IMR-90 (cell line): ENCODE measurements at regions not wholly inside any gene's neighbourhood (a gene's known extent, or its start where the extent isn't known, plus 50 kb on each side); places are given as distances from the start of the nearest gene placed in this dataset.

Experiments
- ATAC-seq: fragments of 200-7000 bp; cut with Tn5 transposase; 2 replicates; pipeline ENCODE4 v1.9.1; 2020; ENCODE audit warnings: low read depth, mild to moderate bottlenecking, moderate library complexity
- BruUV-seq: library from RNA; stranded (reverse); fragments of 400-500 nt; replicated peaks from 2 replicates; lab custom pipeline; 2021; lab: Mats Ljungman, UMichigan
- CTCF ChIA-PET: fragments of 300-600 bp; formaldehyde crosslinking; extraction: SDS; loops from one replicate; lab custom pipeline; 2021; ENCODE audit warnings: antibody characterized with exemption; lab: Yijun Ruan, JAX
- POLR2A ChIA-PET: fragments of 300-600 bp; sonication (Branson Sonifier 250); formaldehyde crosslinking; loops from one replicate; lab custom pipeline; 2022; ENCODE audit warnings: antibody characterized with exemption; ENCODE audit not compliant: unreplicated experiment; lab: Charles Lee
- DNase-seq: peaks from one replicate; pipeline ENCODE4 v3.0.0; 2013
- H2AFZ ChIP-seq: replicated peaks from 2 replicates; pipeline ENCODE3; 2013; ENCODE audit warnings: low read length, mild to moderate bottlenecking; ENCODE audit not compliant: poor library complexity
- H2AK5ac ChIP-seq: 2 replicates; pipeline ENCODE4 v1.6.1; 2013; ENCODE audit warnings: low read depth, low read length, inconsistent platforms
- H2AK9ac ChIP-seq: replicated peaks from 2 replicates; pipeline ENCODE3; 2013; ENCODE audit warnings: mild to moderate bottlenecking, low read depth, low read length, moderate library complexity; ENCODE audit not compliant: poor library complexity
- H2BK120ac ChIP-seq: 2 replicates; pipeline ENCODE4 v1.6.1; 2013; ENCODE audit warnings: low read depth, low read length, inconsistent platforms
- H2BK15ac ChIP-seq: 3 replicates; pipeline ENCODE4 v1.6.1; 2013; ENCODE audit warnings: low read depth, low read length, inconsistent platforms
- H2BK20ac ChIP-seq: 2 replicates; pipeline ENCODE4 v1.6.1; 2013; ENCODE audit warnings: low read depth, mild to moderate bottlenecking, inconsistent platforms, low read length, moderate library complexity
- H2BK5ac ChIP-seq: 2 replicates; pipeline ENCODE4 v1.6.1; 2013; ENCODE audit warnings: mild to moderate bottlenecking, low read depth, low read length, inconsistent platforms; ENCODE audit not compliant: poor library complexity, severe bottlenecking
- H3K14ac ChIP-seq: replicated peaks from 2 replicates; pipeline ENCODE4 v1.6.1; 2013; ENCODE audit warnings: low read depth, low read length, inconsistent platforms
- H3K18ac ChIP-seq: 2 replicates; pipeline ENCODE4 v1.6.1; 2013; ENCODE audit warnings: low read depth, low read length, control low read depth
- H3K23ac ChIP-seq: 2 replicates; pipeline ENCODE4 v1.6.1; 2013; ENCODE audit warnings: low read depth, low read length, inconsistent platforms
- H3K27ac ChIP-seq: 2 replicates; pipeline ENCODE4 v1.5.1; 2013; ENCODE audit warnings: mild to moderate bottlenecking, control low read depth, low read length; ENCODE audit not compliant: insufficient read depth
- H3K27me3 ChIP-seq: 2 replicates; pipeline ENCODE4 v1.6.1; 2013; ENCODE audit warnings: low read length; ENCODE audit not compliant: control insufficient read depth, insufficient read depth
- H3K36me3 ChIP-seq: 2 replicates; pipeline ENCODE4 v1.6.1; 2013; ENCODE audit warnings: low read length, mixed read lengths; ENCODE audit not compliant: control insufficient read depth, insufficient read depth
- H3K4ac ChIP-seq: 2 replicates; pipeline ENCODE4 v1.6.1; 2013; ENCODE audit warnings: low read depth, low read length, inconsistent platforms
- H3K4me1 ChIP-seq: 2 replicates; pipeline ENCODE4 v1.6.1; 2013; ENCODE audit warnings: low read length, mixed read lengths; ENCODE audit not compliant: control insufficient read depth, insufficient read depth
- H3K4me2 ChIP-seq: 2 replicates; pipeline ENCODE4 v1.6.1; 2013; ENCODE audit warnings: low read depth, mild to moderate bottlenecking, control low read depth, low read length, moderate library complexity
- H3K4me3 ChIP-seq: 2 replicates; pipeline ENCODE4 v1.5.1; 2013; ENCODE audit warnings: low read depth, mild to moderate bottlenecking, control low read depth, low read length, moderate library complexity; ENCODE audit not compliant: insufficient read depth
- H3K56ac ChIP-seq: 2 replicates; pipeline ENCODE4 v1.6.1; 2013; ENCODE audit warnings: low read length, inconsistent platforms; ENCODE audit not compliant: insufficient read depth; ENCODE audit errors: extremely low read depth
- H3K79me1 ChIP-seq, 2 experiments: 2 replicates each; pipeline ENCODE4 v1.6.1; 2013; ENCODE audit warnings: low read length in 2 of 2, inconsistent platforms in 1 of 2, low read depth in 1 of 2
- H3K9ac ChIP-seq: 2 replicates; pipeline ENCODE4 v1.6.1; 2013; ENCODE audit warnings: low read depth, low read length, control low read depth
- H3K9me1 ChIP-seq: 2 replicates; pipeline ENCODE4 v1.6.1; 2013; ENCODE audit warnings: low read length, inconsistent platforms; ENCODE audit not compliant: insufficient read depth
- H3K9me3 ChIP-seq: 2 replicates; pipeline ENCODE4 v1.6.1; 2013; ENCODE audit warnings: low read length; ENCODE audit not compliant: control insufficient read depth, insufficient read depth
- H4K20me1 ChIP-seq: 2 replicates; pipeline ENCODE4 v1.6.1; 2013; ENCODE audit warnings: low read length, inconsistent platforms; ENCODE audit not compliant: insufficient read depth
- H4K5ac ChIP-seq: 2 replicates; pipeline ENCODE4 v1.6.1; 2013; ENCODE audit warnings: mild to moderate bottlenecking, low read depth, low read length, control low read depth
- H4K8ac ChIP-seq, 2 experiments: 2 replicates each; pipeline ENCODE4 v1.6.1; 2013; ENCODE audit warnings: low read depth in 2 of 2, low read length in 2 of 2, control low read depth in 1 of 2, inconsistent platforms in 1 of 2
- H4K91ac ChIP-seq: 2 replicates; pipeline ENCODE4 v1.6.1; 2013; ENCODE audit warnings: low read depth, low read length, inconsistent platforms; ENCODE audit not compliant: insufficient read depth
- NFE2L2 ChIP-seq: fragments of 150-350 bp; IDR thresholded peaks from 2 replicates; pipeline ENCODE4 v1.6.1; 2016; ENCODE audit warnings: low read depth, mild to moderate bottlenecking, low read length
- RFX5 ChIP-seq: IDR thresholded peaks from 2 replicates; pipeline ENCODE4 v1.8.0; 2012; ENCODE audit warnings: low read depth, mild to moderate bottlenecking, low read length, moderate library complexity
- WGBS, 2 experiments: methylation state at CpG; one replicate each; pipeline versions ENCODE4 v1.1.5 to v1.1.7; 2013; ENCODE audit warnings: missing lambda C conversion rate in 2 of 2; ENCODE audit not compliant: insufficient read length in 1 of 2; ENCODE audit errors: extremely low coverage in 2 of 2; 5-methylcytosine and 5-hydroxymethylcytosine counted together
- dilution Hi-C: fragments of 300-500 bp; cut with HindIII; formaldehyde crosslinking; loops from one replicate; pipeline ENCODE4 v1.14.3; 2018; ENCODE audit warnings: low sequenced_read_pairs; ENCODE audit not compliant: unreplicated experiment
- in situ Hi-C: fragments of 300-500 bp; cut with MboI; formaldehyde crosslinking; loops from 3 replicates; pipeline ENCODE4 v1.14.3; 2019; ENCODE audit warnings: low sequenced_read_pairs, inconsistent platforms, mixed read lengths
- intact Hi-C: fragments of 100-400 bp; cut with micrococcal nuclease; formaldehyde crosslinking; loops from 2 replicates; pipeline ENCODE4 v1.10.0; 2022

DNA sequence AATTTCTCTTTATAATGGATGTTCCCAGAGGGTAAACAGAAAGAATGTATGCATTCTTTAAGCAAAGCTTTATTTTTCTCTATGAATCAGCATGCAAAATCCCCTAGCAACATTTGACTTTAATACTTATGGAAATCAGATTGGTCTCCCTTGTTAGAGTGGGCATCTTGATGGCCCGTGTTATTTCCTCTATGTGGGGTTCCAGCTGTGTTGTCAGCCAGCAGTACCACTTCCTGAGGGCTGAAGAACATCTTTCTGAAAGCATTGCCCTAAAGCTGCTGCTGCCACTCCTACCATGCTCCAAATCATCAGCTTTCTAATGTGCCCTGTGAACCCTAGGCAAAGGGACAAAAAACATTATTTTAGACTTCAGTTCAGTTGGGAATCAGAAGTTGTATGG is 70.4 kb upstream of the HECTD2 start:
- no peak overlapping the region for H2AK9ac ChIP-seq
- intact Hi-C loops, result no loop called here
- no peak for TF ChIP-seq NFE2L2
- peak; percentile 22; the same call in 1 of the 2 replicates for TF ChIP-seq RFX5
- no peak overlapping the region for H2AK5ac ChIP-seq
- H3K9ac ChIP-seq, result no peak overlapping the region
- in situ Hi-C loops, result no loop called here
- H2BK15ac ChIP-seq, result no peak overlapping the region
- ATAC-seq (no peak), DNase-seq (no peak)
- H3K14ac ChIP-seq, result no peak overlapping the region
- H3K4me2 ChIP-seq, result no peak overlapping the region
- H3K4me1 ChIP-seq, result peaks cover 5% of the 10 kb centered on the region
- H3K79me1 ChIP-seq, result no peaks in the 10 kb centered on the region
- H4K20me1 ChIP-seq, result no peaks in the 10 kb centered on the region
- ChIA-PET POLR2A (no interaction called here), CTCF (interaction anchor here (1.0 to 1.4 kb wide), 2 partner anchors 16 to 41 kb away, joined by 4 to 6 read pairs; no protein-coding TSS in a partner anchor)
- no peak overlapping the region for H4K8ac ChIP-seq
- H2BK20ac ChIP-seq, result no peak overlapping the region
- no peak overlapping the region for H2BK120ac ChIP-seq
- H3K56ac ChIP-seq, result no peak overlapping the region
- no peaks in the 10 kb centered on the region for H3K36me3 ChIP-seq
- no peak overlapping the region for H2AFZ ChIP-seq
- peaks cover 1% of the 10 kb centered on the region; the same call in 1 of the 2 replicates for H3K27me3 ChIP-seq
- 40% methylated on average over 1 of the region's 1 CpG; no CpG with 5 or more reads in 1 of the 2 experiments for WGBS, 2 experiments
- dilution Hi-C loops, result no loop called here
- no peak overlapping the region for H3K4me3 ChIP-seq
- H3K23ac ChIP-seq, result no peak overlapping the region
- no peak overlapping the region for H3K27ac ChIP-seq
- H3K9me3 ChIP-seq, result no peaks in the 10 kb centered on the region
- no peak overlapping the region for H2BK5ac ChIP-seq
- no peak overlapping the region for H3K18ac ChIP-seq
- BruUV-seq, result no TSS peak
- H3K4ac ChIP-seq, result no peak overlapping the region; the same call in 1 of the 2 replicates
- H3K9me1 ChIP-seq, result peaks cover 3% of the 10 kb centered on the region; the same call in 1 of the 2 replicates
- no peak overlapping the region for H4K91ac ChIP-seq
- H4K5ac ChIP-seq, result no peak overlapping the region
